H54 (cell line): ENCODE measurements at regions not wholly inside any gene's neighbourhood (a gene's known extent, or its start where the extent isn't known, plus 50 kb on each side); places are given as distances from the start of the nearest gene placed in this dataset.

ENCODE experiments used
- DNase-seq: peaks from one replicate; pipeline ENCODE4 v3.0.0; 2011; ENCODE audit warnings: low spot score, mixed read lengths; ENCODE audit not compliant: insufficient read length
- FAIRE-seq: peaks from 3 replicates; lab custom pipeline; 2011; peaks lifted over from hg19 to GRCh38; lab: Jason Lieb, UNC
- POLR2A ChIP-seq: IDR thresholded peaks from 2 replicates; pipeline ENCODE4 v1.6.1; 2011; ENCODE audit warnings: low read depth, mild to moderate bottlenecking, low read length

DNA sequence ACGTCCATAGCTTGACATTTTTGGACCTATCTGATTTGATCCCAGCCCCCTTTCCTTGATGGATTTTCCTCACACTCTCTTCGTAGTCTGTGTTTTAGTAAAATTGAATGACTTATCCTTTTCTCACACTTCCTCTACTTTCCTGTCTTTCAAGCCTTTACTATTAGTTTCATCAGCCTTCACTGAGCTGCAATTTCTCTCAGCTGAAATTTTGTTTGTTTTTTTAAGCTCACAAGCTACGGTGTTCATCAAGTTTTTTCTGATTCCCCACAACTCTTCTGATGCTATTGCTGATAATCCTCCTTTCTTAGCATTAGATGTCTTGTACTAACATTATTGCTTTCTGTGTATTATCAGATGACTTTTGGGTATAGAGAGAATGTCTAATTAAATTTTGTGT is 263.7 kb downstream of the TBX18 start:
- FAIRE-seq = no peak
- TF ChIP-seq POLR2A = no peak
- no peak for DNase-seq

DNA sequence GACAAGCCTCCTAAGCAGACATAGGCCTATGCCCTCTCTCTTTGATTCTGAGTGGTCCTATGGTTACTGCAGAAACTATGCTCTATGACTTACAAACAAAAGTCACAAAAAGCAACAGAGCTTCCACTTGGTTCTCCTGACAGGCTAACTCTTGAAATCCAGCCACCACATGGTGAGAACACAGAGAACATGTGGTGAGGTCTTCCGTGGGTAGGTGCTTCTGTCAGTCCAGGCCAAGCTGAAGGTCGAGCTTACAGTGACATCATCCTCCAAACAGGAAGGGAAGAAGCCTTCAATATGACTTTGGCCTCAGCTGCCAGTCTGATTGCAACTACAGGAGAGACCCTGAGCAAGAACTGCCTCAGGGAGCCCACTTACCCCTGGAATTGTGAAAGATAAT is 265.5 kb downstream of the TBX18 start:
- no peak for DNase-seq
- FAIRE-seq = no peak

GRCh38 chr6:84492241-84493165 is 265.1 kb upstream of the CEP162 start:
- no peak for TF ChIP-seq POLR2A
- FAIRE-seq = no peak

More for the DNA sequence above, 265.5 kb downstream of the TBX18 start:
- no peak for TF ChIP-seq POLR2A

DNA sequence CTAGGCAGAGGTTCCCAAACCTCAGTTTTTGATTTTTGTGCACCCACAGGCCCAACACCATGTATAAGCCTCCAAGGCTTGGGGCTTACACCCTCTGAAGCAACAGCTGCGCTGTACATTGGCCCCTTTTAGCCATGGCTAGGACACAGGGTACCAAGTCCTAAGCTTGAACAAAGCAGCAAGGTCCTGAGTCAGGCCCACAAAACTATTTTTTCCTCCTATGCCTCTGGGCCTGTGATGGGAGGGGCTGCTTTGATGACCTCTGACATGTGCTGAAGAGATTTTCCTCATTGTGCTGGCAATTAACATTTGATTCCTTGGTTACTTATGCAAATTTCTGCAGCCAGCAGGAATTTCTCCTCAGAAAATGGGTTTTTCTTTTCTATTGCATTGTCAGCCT is 262.2 kb upstream of the CEP162 start:
- FAIRE-seq (no peak), DNase-seq (no peak)
- no peak for TF ChIP-seq POLR2A

More at GRCh38 chr6:84492241-84493165, 265.1 kb upstream of the CEP162 start:
- DNase-seq = no peak

GRCh38 chr6:84486526-84486925 is 259.1 kb upstream of the CEP162 start:
- no peak for DNase-seq

GRCh38 chr6:84469144-84469543 is 241.7 kb upstream of the CEP162 start:
- no peak for DNase-seq
- no peak for FAIRE-seq
- TF ChIP-seq POLR2A = no peak

More at GRCh38 chr6:84486526-84486925, 259.1 kb upstream of the CEP162 start:
- no peak for TF ChIP-seq POLR2A
- no peak for FAIRE-seq

DNA sequence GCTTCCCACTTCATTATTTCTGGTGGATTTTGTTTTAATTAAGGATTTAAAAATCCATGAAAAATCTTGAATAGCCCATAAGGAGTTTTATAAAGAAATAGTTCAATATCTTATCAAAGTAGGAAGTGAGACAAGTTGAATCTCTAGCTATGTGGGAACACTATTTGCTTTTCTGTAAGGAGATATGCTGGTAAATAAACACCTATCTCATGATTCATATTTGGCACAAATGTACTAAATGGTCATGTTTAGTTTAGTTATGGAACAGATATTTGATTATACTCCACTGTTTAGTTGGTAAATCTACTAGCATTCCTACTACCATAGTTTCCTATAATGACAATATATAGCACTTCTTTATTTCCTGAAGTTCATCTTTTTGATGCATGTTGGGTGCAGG is 239.9 kb upstream of the CEP162 start:
- DNase-seq (no peak), FAIRE-seq (no peak)
- TF ChIP-seq POLR2A = no peak

DNA sequence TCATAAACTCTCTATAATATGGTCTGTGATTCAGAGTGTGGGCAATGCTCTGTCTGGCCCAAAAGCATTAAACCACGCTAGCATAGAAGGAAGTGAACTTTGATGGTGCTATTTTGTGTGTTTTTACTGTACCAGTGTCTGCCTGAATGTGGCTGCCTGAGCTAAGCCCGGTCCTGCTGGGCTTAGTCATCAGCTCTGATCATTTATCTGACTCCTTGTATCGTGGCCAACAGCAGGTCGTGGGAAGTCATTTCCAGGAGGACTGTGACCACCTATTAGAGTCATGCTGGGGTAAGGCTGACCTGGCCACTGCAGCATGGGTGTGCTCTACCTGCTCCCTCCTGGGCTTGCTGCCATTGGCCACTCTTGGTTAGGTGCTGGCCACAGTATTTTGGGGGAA is 239.1 kb upstream of the CEP162 start:
- no peak for TF ChIP-seq POLR2A
- peak; percentile 49 for DNase-seq
- FAIRE-seq = peak; percentile 99

DNA sequence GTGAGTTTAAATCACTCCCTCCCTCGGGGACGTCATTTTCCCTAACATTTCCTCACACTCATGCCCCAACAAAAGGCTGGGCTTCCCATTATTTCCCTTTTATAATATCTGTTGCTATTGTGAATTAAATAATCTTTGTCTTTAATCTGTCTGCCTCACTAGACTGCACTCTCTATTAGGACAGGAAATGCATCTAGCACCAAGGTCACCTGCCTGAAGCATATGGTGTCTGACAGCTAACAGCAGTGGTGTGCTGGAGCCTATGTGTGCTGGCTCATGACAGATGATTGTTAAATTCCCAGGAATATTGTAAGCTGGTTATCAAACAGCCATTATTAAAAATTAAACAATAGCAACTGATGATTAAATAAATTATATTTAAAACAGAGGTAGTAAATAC is 237.0 kb upstream of the CEP162 start:
- TF ChIP-seq POLR2A = no peak
- FAIRE-seq = no peak

GRCh38 chr6:84462698-84463097 is 235.3 kb upstream of the CEP162 start:
- no peak for TF ChIP-seq POLR2A
- DNase-seq (no peak), FAIRE-seq (peak; percentile 75)

More for the DNA sequence above, 237.0 kb upstream of the CEP162 start:
- DNase-seq = no peak

- no peak for FAIRE-seq
- no peak for TF ChIP-seq POLR2A
- DNase-seq = no peak
Observed at GRCh38 chr6:84461461-84461860, 234.0 kb upstream of the CEP162 start.

DNA sequence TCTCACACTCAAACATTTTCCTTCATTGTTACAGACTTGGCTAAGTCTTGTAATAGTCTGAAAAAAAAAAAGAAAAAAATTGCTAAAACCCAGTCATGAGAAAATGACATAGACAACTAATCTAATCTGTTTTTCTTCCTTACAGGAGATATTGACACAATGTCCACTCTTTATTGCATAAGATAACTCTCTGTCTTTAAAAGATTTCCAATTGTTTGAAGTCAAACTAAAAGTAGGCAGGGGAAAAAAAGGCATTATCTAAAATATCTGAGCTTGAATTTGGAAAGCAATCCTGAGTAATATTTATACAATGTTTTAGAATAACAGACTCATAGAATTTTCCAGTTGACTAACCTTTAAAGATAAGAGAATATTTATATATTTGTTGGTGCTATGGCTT is 233.0 kb upstream of the CEP162 start:
- TF ChIP-seq POLR2A = no peak
- FAIRE-seq (no peak), DNase-seq (no peak)

GRCh38 chr6:84459401-84459800 is 232.0 kb upstream of the CEP162 start:
- no peak for FAIRE-seq
- DNase-seq = no peak
- no peak for TF ChIP-seq POLR2A

DNA sequence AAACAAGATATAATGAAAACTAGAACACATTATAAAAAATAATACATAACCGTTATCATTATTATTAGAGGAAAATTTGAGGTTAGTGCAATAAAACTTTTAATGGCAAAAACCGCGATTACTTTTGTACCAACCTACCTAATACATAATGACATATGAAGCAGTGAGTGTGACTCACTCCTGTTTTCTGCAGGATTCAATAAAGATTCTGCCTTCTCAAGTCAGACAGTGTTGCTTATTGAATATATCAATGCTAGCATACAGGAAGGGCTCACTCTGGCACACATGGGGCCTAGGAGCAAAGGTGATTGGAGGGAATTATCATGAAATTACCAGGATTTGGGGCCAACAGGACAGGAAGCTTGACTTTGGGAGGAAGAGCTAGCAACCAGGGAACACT is 230.8 kb upstream of the CEP162 start:
- no peak for TF ChIP-seq POLR2A
- no peak for FAIRE-seq
- DNase-seq = no peak

- TF ChIP-seq POLR2A = no peak
- no peak for DNase-seq
- no peak for FAIRE-seq
Observed at GRCh38 chr6:84457276-84457675, 229.8 kb upstream of the CEP162 start.
